HuH-7.5 (cell line): ENCODE measurements at regions not wholly inside any gene's neighbourhood (a gene's known extent, or its start where the extent isn't known, plus 50 kb on each side); places are given as distances from the start of the nearest gene placed in this dataset.

Source experiments
- DNase-seq: peaks from one replicate; pipeline ENCODE4 v3.0.0; 2011; ENCODE audit warnings: low spot score

DNA sequence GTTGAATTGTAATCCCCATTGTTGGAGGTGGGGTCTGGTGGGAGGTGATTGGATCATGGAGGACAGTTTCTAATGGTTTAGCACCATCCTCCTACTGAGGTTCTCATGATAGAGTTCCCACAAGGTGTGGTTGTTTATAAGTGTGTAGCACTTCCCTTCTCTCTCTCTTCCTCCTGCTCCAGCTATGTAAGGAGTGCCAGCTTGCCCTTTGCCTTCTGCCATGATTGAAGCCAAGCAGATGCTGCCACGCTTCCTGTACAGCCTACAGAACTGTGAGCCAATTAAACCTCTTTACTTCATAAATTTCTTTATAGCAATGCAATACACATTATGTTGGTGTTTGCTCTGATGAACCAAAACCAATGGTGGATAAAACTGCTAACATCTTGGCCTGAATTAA is 238.2 kb downstream of the EFNB2 start:
- DNase-seq, result no peak

- DNase-seq, result no peak
Measured at GRCh38 chr13:106296723-106297122, 238.7 kb downstream of the EFNB2 start.

- DNase-seq, result no peak
Measured at GRCh38 chr13:106295971-106296370, 239.5 kb downstream of the EFNB2 start.

DNA sequence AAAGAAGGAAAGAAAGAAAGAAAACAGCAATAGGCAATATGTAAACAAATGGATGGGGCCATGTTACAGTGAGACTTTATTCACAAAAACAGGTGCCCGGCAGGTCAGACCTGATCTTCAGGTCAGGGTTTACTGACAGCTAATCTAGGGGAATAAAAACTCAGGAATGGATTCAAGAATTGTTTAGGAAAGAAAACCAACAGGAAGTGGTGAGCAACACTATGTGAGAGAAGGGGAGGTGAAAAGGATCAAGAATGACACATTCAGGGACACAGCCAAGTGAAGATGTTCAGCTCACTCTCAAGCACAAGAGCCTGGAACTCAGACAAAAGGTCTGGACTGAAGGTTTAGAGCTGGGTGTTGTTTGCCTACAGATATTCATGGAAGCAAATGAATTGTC is 244.5 kb downstream of the EFNB2 start:
- DNase-seq, result no peak

- DNase-seq, result no peak
Measured at GRCh38 chr13:106287351-106287750, 248.1 kb downstream of the EFNB2 start.

- no peak for DNase-seq
Measured at GRCh38 chr13:106286811-106287210, 248.7 kb downstream of the EFNB2 start.

DNA sequence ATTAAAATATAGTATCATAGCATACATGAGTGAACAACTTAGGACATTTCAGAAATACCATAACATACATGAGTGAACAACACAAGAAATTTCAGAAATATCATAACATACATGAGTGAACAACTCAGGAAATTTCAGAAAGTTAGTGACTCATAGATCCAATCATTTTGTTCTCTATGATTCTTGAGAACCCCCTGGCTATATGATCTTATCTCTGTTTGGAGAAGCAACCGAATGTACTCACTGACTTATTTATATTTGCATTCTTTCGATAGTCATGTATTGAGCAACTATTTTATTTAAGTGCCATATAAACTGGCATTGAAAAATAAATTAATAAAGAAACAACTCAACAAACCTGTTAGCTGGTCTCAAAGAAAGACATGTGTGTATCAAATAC is 251.1 kb downstream of the EFNB2 start:
- DNase-seq, result no peak

- DNase-seq, result no peak
Measured at GRCh38 chr13:106281426-106281825, 254.0 kb downstream of the EFNB2 start.

DNA sequence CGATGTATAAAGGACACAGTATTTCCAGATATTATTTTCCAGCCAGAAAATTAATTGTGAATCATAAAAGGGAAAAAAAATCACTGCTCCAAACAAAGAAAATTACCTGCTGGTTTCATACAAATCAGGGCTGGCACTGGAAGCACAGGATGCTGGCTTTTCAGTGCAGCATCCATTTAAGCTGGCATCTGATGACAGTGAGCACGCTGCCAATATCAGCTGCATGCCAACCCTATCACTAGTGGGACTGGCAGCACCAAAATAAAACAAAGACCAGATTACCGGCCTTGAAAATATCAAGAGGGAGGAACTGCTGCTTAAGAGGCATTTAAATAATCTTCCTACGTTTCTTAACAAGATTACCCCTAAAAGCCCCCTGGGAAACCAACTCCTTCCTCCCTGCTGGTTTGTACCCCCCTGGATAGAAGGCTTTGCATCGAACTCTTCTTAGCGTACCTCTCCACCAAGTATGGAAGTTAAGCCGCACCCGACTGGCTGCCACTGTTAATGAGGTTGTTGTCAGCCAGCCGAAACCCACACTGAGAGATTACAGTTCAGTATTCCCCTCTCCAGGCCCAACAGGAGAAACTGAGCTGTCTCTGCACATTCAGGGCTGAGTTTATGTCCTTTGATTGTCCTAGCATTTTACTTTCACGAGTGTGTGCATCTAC is 257.8 kb downstream of the EFNB2 start:
- DNase-seq, result no peak

GRCh38 chr13:106276876-106277275 is 258.6 kb downstream of the EFNB2 start:
- DNase-seq, result no peak

DNA sequence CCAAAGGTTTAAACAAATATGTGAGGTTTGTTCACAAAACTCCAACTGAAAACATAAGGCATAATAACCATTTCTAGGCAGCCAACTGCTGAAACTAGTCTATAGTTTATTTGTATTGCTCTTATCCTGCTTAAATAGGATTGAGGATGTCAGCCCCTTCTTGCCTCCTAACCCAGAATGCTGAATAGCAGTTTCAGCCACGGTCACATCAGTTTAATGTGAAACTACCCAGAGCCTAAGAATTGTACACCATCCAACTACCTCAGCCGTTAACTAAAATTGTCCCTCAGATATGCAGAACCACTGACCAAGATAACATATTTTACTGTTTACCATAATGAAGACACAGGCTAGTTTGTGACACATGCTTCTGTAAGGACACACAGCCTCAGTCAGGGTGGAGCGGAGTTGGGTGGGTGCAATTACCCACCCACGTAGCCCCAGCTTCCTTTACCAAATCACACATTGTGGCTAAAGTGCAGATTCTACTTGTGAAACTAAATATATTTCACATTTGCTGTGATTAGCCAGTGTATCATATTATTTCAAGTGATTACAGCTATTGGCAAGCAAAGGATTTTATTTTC is 259.9 kb downstream of the EFNB2 start:
- no peak for DNase-seq

DNA sequence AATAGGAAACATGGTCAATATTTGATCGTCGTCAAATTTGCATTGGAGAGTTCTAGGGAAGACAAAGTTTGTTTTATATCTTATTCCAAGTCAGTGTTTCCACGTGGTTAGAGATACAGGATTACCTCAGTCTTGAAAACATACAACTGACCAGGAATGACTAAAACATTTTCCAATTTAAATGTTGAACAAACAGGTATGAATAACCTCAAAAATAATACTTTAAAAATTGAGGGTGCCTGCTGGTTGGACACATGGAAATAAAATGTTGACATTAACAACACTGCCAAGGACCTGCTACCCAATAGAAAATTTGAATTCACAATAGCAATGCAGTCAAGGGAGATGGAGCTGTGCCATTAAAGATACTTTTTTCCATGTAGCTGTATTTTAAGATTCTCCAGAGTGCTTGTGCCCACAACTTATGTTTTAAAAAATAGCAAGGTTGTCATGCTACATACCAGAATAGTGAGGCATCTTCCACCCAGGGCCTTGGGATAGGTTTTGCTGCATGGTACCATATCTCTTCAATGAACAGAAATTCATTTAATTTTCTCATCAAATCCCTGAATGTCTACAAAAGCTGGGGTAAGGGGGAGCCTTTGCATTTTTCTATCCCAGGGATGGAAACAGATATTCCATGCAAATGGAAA is 260.8 kb downstream of the EFNB2 start:
- DNase-seq, result no peak

- no peak for DNase-seq
Measured at GRCh38 chr13:106263801-106264200, 271.7 kb downstream of the EFNB2 start.

DNA sequence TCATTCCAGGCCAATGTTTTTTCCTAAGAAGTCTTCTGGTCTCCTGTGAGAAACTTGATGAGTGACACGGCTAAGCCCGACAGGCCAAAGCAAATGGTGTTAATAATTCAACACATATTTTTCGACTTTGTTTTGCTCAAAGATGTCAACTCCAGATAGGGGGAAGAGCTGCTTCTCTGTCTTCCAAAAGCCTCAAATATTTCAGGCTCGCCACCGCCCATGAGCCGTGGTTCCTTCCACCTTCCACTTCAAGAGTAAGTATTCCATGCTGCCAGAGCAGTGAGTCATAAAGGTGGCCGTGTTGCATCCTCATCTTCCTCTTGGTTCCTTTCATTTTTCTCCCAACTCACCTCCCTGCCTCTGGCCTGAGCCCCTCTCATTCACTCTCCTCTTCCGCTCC is 272.6 kb downstream of the EFNB2 start:
- DNase-seq, result no peak

- DNase-seq, result no peak
Measured at GRCh38 chr13:106261450-106261849, 274.0 kb downstream of the EFNB2 start.

- no peak for DNase-seq
Measured at GRCh38 chr13:106260352-106260751, 275.1 kb downstream of the EFNB2 start.

- DNase-seq, result no peak
Measured at GRCh38 chr13:106259928-106260327, 275.5 kb downstream of the EFNB2 start.

DNA sequence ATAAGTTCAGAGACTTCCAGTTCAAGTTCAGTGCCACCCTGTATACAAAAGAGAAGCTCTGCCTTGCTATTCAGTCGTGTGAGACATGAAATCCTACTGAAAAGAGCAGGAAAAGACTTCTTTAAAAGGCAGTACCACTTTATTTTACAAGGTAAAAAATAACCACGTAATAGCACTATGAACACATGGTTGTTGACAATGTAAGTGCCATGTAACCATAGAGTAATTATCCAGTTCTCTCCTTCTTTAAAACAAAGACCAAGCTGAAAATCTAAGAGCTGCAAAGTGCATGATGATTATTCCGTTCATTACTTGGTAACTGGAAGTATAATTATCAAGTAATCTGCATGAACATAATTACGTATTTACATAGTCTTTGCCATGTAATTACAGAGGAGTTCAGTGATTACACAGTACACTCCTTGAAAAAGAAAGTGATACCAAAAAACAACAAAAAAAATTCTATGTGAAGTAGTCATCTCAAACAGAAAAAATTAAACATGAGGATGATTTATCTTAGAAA is 288.7 kb downstream of the EFNB2 start:
- no peak for DNase-seq

- no peak for DNase-seq
Measured at GRCh38 chr13:106246242-106246641, 289.2 kb downstream of the EFNB2 start.

- DNase-seq, result no peak
Measured at GRCh38 chr13:106243011-106243565, 292.4 kb downstream of the EFNB2 start.

- no peak for DNase-seq
Measured at GRCh38 chr13:106241974-106242953, 293.2 kb downstream of the EFNB2 start.

DNA sequence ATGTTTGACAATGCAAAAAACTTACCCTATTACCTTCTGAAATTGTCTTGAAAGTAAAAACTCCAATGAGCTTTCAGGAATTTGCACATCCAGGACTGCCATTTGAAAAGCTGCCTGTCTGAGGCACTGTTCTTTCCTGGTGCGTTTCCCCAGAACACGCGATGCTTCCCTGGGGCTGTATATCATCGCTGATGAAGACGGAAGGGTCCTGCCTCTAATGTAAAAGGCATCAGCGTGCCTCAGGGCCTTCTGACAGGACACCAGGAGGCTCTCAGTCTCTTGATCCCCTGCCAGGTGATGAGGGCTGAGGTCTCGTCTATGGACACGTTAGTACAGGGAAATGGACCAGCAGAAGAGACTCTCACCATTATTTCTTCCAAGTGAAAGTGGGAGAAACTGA is 296.8 kb downstream of the EFNB2 start:
- no peak for DNase-seq
